ENCODE measurements at regions not wholly inside any gene's neighbourhood (a gene's known extent, or its start where the extent isn't known, plus 50 kb on each side); places are given as distances from the start of the nearest gene placed in this dataset.
"Not testable (repeated sequence)": the region's sequence is repeated elsewhere in the genome, so short reads cannot be mapped to it uniquely, and the experiment has no call there.

DNA sequence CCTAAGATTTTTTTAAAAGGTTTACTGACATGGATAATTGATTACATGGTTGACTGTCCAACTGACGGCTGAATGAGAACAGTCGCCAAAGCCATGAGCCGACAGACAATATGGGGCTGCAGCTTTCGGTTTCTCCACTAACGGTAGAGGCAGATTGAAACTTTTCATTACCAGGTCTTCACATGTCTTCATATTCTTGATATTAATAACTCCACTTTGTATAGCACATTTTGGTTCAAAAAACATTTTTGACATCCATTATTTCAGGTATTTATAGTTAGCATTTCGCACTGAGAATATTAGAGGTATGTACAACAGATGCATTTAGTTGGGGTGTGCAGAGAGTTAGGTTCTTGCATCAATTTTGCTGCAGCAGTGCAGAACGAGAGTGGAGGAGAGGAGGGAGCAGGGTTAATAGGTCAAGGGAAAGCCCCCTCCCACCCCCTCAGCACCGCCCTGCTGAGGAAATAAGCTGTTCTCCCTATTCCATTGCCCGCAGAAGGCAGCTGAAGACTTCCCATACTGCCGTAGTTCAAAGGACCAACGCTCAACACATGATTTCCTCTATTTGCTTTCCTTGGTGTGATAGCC lies 73.6 kb upstream of the ADTRP start:
- FAIRE-seq (peak; percentile 96), DNase-seq (ENCODE audit: insufficient read length) (no peak)
- TF ChIP-seq POLR2AphosphoS5 (IDR thresholded peaks at IDR 0.05; ENCODE audit: low read depth, low read length) (peak; percentile 67), POLR2A (IDR thresholded peaks at IDR 0.05; ENCODE audit: low read depth, low read length) (peak; percentile 50; the same call in 1 of the 2 replicates), TAF1 (IDR thresholded peaks at IDR 0.05; ENCODE audit: borderline replicate concordance, low read depth, low read length) (peak; percentile 51)

DNA sequence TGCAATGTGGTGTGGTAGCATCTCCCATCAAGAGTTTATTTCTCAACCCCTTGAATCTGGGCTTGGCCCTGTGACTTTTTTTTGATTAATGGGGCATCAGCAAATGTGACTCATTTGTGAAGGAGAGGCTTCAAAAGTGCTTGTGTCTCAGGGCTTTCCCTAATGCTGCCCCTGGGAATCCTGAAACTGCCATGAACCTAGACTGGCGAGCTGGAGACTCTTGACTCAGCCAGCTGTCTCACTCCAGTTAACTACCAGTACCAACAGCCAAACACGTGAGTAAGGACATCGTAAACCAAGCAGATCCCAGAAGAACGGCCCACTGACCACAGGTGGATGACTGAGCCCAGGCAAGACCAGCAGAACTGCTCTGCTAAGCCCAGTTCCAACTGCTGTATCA lies 72.8 kb upstream of the ADTRP start:
- no peak for DNase-seq (ENCODE audit: insufficient read length)
- TF ChIP-seq TAF1 (IDR thresholded peaks at IDR 0.05; ENCODE audit: borderline replicate concordance, low read depth, low read length) = no peak
- TF ChIP-seq POLR2AphosphoS5 (IDR thresholded peaks at IDR 0.05; ENCODE audit: low read depth, low read length) = peak; percentile 74; the same call in 1 of the 2 replicates
- TF ChIP-seq POLR2A (IDR thresholded peaks at IDR 0.05; ENCODE audit: low read depth, low read length) = peak; percentile 72; the same call in 1 of the 2 replicates
- FAIRE-seq = peak; percentile 93

DNA sequence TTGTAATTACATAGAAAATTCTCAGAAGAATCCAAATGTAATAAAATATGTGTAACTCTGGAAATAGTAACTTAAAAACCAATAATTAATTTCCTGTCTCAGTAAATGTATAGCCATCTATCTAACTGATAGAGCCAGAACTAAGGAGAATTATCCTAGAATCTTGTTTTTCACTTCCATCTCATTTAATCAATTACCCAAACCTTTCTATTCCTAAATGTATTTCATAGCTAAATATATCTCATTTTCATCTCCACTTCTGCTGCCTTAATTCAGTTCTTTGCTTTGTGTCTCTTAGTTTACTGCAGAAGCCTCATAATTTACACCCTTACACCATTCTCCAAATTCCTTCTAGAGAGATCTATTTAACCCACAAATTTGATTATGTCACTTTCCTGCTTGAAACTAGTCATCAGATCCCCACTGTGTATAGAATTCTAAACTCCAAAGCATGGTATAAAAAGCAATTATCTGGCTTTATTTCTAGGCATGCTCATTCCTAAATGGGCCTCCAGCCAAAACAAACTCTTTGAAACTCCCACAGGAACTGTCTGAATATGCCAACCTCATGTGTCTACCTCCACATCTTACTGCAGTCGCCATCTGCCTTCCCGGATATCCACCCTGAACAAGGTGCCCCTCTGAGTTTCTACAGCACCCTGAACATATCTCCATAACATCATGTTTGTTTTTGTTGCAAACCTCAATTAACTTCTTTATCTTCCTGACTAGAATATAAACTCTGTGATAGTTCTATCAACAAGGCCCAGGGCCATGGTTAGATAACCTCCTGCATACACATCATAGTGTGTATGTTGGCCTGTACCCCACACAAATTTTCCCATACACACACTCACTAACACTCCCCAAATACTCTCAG lies 70.5 kb upstream of the ADTRP start:
- TF ChIP-seq POLR2AphosphoS5 (IDR thresholded peaks at IDR 0.05; ENCODE audit: low read depth, low read length) (no peak), POLR2A (IDR thresholded peaks at IDR 0.05; ENCODE audit: low read depth, low read length) (no peak), TAF1 (IDR thresholded peaks at IDR 0.05; ENCODE audit: borderline replicate concordance, low read depth, low read length) (no peak)
- peak; percentile 65 for FAIRE-seq

DNA sequence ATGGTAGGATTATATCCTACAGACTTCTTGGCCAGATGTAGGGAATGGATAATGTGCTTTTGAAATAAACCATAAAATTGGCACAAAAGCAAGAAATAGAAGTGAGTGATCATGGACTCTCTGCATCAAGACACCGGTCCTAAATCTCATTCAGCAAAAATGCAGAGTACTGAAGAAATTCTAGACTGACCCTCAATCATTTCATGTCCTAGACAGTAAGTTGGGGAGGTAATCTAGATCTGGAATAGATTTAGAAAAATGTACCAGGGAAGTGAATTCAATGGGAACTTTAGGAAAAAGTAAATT lies 69.7 kb upstream of the ADTRP start:
- TF ChIP-seq TAF1 (IDR thresholded peaks at IDR 0.05; ENCODE audit: borderline replicate concordance, low read depth, low read length) (no peak), POLR2AphosphoS5 (IDR thresholded peaks at IDR 0.05; ENCODE audit: low read depth, low read length) (no peak), POLR2A (IDR thresholded peaks at IDR 0.05; ENCODE audit: low read depth, low read length) (no peak)
- no peak for FAIRE-seq
- no peak for DNase-seq (ENCODE audit: insufficient read length)

More for the DNA sequence above, 70.5 kb upstream of the ADTRP start:
- DNase-seq (ENCODE audit: insufficient read length) = no peak

DNA sequence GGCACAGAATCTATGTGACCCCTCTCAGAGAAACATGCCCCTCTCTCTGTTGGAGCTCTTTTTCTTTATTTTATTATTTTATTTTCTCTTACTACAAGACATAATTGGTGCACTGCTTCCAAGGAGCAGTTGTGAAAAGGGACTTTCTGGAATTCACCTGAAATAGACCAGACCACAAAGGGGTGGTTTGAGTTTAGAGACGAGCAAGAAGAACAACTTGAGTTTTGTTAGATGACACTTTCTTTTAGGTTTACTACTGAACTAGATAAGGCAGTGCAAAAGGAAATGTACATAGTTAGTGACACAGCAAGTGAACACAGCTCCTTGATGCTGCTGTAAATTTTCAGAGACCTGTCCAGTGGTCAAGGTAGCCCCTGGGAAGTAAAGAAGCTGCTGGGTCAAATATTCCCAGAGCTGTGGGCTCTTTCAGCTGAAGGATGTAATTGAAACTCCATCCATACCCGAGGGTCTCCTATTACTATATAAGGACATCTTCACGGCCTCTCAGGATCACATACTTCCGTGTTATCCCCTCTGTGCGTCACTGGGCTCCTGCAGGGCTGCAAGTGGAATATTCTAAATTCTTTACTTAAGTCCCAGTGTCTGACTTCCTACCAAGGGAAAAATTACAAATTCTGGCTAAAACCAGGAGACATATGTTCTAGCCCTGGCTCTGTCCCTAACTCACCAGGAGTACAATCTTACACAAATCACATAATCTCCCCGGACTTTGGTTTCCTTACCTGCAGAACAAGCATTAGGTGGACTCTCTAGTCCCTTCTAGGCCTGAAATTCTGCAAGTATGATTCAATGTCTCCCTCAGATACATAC lies 69.1 kb upstream of the ADTRP start:
- TF ChIP-seq POLR2A (IDR thresholded peaks at IDR 0.05; ENCODE audit: low read depth, low read length) (no peak), POLR2AphosphoS5 (IDR thresholded peaks at IDR 0.05; ENCODE audit: low read depth, low read length) (no peak)
- DNase-seq (ENCODE audit: insufficient read length) = no peak
- FAIRE-seq = peak; percentile 69

DNA sequence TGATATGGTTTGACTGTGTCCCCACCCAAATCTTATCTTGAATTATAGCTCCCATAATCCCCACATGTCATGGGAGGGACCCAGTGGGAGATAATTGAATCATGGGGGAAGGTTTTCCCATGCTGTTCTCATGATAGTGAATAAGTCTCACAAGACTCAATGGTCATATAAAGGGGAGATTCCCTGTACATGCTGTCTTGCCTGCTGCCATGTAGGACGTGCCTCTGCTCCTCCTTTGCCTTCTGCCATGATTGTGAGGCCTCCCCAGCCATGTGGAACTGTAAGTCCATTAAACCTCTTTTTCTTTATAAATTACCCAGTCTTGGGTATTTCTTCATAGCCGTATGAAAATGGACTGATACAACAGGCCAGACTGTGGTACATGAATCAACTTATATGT lies 68.5 kb upstream of the ADTRP start:
- not testable (repeated sequence) for DNase-seq (ENCODE audit: insufficient read length); FAIRE-seq

DNA sequence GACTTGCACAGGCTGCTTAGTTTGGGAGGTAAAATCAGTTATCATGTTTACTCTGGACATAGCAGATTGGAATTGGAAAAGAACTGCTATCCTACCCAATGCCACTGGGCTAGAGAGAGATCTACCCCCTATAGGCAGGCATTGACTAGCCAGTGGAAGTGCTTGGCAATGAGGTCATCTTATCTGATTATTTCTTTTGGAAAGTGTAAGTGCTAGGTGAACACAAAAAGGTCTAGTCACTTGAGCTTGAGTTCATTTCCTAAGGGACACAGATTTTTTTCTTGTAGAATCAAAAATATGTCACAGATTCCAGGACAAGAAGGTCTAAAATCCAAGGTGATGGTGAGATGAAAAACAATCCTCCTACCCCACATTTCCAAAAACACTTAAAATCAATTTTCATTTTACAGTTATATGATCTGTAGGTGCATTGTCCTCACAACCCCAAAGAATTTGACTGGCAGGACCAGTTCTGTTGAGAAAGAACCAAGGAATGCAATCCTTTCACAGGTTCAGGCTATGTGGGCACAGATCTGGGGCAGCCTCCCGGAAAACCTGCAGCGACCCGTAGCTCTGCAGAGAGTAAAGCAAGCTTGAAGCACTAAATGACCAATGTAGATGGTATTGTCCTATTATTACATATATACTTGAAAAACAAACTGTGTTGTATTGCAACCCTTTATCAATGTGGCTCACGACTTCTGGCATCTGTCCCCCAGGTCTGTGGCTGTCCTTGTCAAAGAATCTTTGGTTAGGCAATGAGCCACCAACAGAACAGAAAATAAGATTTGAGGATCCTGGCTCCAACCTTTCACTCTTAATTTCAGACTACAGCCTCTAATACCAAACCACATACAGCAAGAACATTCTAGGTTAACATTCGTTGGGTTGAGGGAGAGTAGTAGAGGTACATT lies 67.3 kb upstream of the ADTRP start:
- TF ChIP-seq TAF1 (IDR thresholded peaks at IDR 0.05; ENCODE audit: borderline replicate concordance, low read depth, low read length) (no peak), POLR2AphosphoS5 (IDR thresholded peaks at IDR 0.05; ENCODE audit: low read depth, low read length) (no peak)
- DNase-seq (ENCODE audit: insufficient read length) (no peak), FAIRE-seq (no peak)

DNA sequence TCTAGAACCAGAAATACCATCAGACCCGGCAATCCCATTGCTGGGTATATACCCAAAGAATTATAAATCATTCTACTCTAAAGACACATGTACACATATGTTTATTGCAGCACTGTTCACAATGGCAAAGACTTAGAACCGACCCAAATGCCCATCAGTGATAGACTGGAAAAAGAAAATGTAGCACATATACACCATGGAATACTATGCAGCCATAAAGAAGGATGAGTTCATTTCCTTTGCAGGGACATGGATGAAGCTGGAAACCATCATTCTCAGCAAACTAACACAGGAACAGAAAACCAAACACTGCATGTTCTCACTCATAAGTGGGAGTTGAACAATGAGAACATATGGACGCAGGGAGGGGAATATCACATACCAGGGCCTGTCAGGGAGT lies 64.2 kb upstream of the ADTRP start:
- DNase-seq (ENCODE audit: insufficient read length); FAIRE-seq: not testable (repeated sequence)

DNA sequence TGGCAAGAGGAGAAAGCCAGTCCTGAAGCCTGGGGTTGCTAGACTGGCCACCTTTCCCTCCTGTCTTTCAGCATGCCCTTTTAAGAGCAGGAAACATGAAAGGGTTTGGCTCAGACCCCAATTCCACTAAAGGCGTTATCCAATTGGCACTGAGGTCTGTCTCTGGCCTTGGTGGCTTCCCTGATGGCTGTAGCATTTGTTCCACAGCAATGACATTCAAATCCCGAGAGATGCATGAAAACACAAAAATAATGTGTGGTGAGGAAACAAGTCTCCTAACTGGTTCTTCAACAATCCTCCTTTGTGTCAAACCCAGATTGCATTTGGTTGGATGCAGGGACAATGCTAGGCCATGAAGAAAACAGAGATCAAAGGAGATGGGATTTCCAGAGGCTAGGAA lies 56.5 kb upstream of the ADTRP start:
- no peak for DNase-seq (ENCODE audit: insufficient read length)
- FAIRE-seq = peak; percentile 84
- TF ChIP-seq POLR2AphosphoS5 (IDR thresholded peaks at IDR 0.05; ENCODE audit: low read depth, low read length) (peak; percentile 63), POLR2A (IDR thresholded peaks at IDR 0.05; ENCODE audit: low read depth, low read length) (no peak), TAF1 (IDR thresholded peaks at IDR 0.05; ENCODE audit: borderline replicate concordance, low read depth, low read length) (no peak)

DNA sequence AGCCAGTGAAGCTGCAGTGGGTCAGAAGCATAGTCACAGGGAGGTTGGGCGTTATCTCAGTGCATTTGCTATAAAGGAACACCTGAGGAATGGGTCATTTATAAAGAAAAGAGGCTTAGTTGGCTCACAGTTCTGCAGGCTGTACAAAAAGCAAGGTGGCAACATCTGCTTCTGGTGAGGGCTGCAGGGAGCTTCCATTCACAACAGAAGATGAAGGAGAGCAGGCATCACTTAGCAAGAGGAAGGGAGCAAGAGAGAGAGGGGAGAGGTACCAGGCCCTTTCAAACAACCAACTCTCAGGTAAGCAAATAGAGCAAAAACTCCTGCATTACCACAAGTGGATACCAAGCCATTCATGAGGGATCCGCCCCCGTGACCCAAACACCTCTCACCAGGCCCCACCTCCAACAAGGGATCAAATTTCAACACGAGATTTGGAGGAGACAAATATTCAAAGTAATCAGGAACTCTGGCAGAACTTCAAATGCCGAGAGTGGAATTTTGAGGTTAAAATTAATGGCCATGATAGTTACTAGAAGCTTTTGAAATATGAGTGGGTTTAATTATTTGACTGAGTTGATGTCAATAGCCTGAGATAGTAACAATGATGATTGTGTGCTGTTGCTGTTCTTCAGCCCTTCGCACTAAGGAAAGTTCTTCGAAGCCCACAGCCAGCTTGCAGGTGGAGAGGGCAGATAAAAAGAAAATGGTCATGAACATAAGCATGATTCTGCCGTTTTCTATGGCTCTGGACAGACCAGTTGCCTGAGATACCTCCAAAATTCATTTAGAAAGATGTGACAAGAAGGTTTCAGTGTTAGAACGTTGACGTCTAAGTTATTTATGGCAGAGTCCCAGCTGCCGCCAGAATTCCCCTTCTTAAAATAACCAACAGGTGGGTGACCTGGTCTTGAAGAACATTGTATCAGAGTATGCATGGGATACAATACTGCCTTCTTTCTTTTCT lies 55.3 kb upstream of the ADTRP start:
- peak; percentile 22; the same call in 1 of the 2 replicates for TF ChIP-seq TAF1 (IDR thresholded peaks at IDR 0.05; ENCODE audit: borderline replicate concordance, low read depth, low read length)
- peak; percentile 77; the same call in 1 of the 2 replicates for TF ChIP-seq POLR2A (IDR thresholded peaks at IDR 0.05; ENCODE audit: low read depth, low read length)
- peak; percentile 82 for TF ChIP-seq POLR2AphosphoS5 (IDR thresholded peaks at IDR 0.05; ENCODE audit: low read depth, low read length)
- DNase-seq (ENCODE audit: insufficient read length) = no peak
- peak; percentile 93 for FAIRE-seq
